Kidney epithelial cell (primary cell): ENCODE measurements at regions not wholly inside any gene's neighbourhood (a gene's known extent, or its start where the extent isn't known, plus 50 kb on each side); places are given as distances from the start of the nearest gene placed in this dataset.
"Not testable (repeated sequence)": the region's sequence is repeated elsewhere in the genome, so short reads cannot be mapped to it uniquely, and the experiment has no call there.

ENCODE experiments used
- DNase-seq: peaks from one replicate; pipeline ENCODE4 v3.0.0-alpha.2; 2010; ENCODE audit warnings: low read depth
- H3K27me3 ChIP-seq: 2 replicates; pipeline ENCODE4 v1.6.0; 2011; ENCODE audit warnings: low read length; ENCODE audit not compliant: control insufficient read depth, insufficient read depth
- H3K36me3 ChIP-seq: 2 replicates; pipeline ENCODE4 v1.5.1; 2011; ENCODE audit warnings: low read length; ENCODE audit not compliant: control insufficient read depth, insufficient read depth
- H3K4me3 ChIP-seq: 2 replicates; pipeline ENCODE4 v1.5.1; 2011; ENCODE audit warnings: low read depth, mild to moderate bottlenecking, control low read depth, low read length
- CTCF ChIP-seq: IDR thresholded peaks from 2 replicates; pipeline ENCODE4 v1.5.1; 2011; ENCODE audit warnings: mild to moderate bottlenecking, moderate library complexity, low read length, control low read depth, inconsistent platforms; ENCODE audit not compliant: insufficient read depth, poor library complexity, severe bottlenecking

DNA sequence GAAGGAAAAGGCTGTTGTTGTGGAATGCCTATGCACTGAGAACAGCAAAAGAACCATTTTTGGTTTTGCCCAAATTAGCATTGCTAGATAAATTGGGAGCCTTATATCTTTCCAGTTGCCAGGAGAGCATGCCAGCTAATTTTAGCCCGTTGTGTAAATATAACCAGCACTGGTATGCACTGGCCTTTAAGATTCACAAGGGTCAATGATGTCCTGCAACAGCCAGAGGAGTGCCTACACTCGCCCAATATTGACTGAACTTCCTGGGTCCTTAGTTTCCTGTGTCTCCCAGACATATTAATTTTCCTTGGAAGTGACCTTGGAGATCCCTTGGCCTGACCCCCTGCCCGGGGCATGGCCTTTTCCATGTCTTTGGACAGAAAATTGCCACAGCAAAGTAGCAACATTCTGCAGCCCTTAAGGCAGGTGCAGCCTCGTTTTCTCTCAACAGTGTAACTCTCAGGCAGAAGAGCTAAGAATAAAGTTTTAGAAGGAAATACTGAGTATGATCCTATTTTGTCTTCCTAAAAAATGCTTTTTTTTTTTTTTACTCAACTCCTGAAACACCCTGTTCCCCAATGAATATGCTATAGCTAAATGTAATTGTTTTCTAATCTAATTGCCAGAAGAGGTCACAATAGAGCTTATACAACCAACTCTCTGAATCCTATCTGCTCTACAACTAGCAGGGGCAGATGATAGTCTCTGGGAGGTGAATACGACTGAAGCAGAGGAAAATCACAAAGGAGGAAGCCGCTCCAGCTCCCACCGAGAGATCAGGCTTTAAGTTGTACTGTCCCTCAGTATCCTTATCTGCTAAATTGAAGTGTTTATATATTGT lies 131.9 kb upstream of the PCGF5 start:
- no peak for TF ChIP-seq CTCF
- DNase-seq = no peak
- Histone ChIP-seq H3K4me3 (no peak overlapping the region), H3K36me3 (no peaks in the 10 kb centered on the region), H3K27me3 (no peaks in the 10 kb centered on the region)

DNA sequence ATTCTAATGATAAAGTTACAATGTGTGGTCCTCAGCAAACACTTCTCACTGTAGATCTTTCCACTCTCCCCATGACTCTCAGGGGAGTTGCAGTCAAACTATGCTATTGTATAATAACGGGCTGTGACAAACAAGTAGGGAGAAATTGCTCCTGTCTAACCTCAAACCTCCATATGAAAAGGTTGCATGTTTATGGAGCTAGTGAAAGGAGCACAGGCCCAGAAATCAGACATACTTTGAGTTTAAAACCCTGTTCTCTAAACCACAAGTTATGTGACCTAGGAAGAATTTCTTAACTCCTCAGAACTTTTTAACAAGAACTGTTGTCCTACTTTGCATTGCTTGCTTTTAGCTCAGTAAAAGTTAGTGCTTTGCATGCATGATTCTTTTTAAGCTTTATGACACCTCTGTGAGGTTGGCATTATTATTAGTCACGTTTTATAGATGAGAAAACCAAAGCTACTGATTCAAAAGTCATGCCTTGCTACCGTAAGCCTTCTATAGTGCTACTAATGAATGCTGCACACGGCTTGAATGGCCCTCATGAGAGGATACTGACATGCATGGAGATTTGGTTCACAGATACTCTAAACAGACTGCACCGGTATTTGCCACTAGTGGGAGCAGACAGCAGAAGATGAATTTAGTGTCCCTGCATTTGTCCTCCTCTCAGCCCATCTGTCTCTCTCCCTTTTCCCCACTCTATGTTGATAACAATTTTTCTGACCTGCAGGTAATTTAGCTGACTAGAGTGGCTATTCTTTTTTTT lies 129.5 kb upstream of the PCGF5 start:
- peak; percentile 6 for TF ChIP-seq CTCF
- Histone ChIP-seq H3K4me3 (no peak overlapping the region), H3K27me3 (no peaks in the 10 kb centered on the region), H3K36me3 (no peaks in the 10 kb centered on the region)
- no peak for DNase-seq

- Histone ChIP-seq H3K36me3 (no peaks in the 10 kb centered on the region), H3K27me3 (no peaks in the 10 kb centered on the region), H3K4me3 (no peak overlapping the region)
- no peak for TF ChIP-seq CTCF
- DNase-seq = no peak
Observed at GRCh38 chr10:91091780-91092179, 128.7 kb upstream of the PCGF5 start.

- TF ChIP-seq CTCF = no peak
- H3K36me3 ChIP-seq = no peaks in the 10 kb centered on the region
- no peak for DNase-seq
- H3K4me3 ChIP-seq = no peak overlapping the region
- no peaks in the 10 kb centered on the region for H3K27me3 ChIP-seq
Observed at GRCh38 chr10:91096274-91096673, 124.2 kb upstream of the PCGF5 start.

DNA sequence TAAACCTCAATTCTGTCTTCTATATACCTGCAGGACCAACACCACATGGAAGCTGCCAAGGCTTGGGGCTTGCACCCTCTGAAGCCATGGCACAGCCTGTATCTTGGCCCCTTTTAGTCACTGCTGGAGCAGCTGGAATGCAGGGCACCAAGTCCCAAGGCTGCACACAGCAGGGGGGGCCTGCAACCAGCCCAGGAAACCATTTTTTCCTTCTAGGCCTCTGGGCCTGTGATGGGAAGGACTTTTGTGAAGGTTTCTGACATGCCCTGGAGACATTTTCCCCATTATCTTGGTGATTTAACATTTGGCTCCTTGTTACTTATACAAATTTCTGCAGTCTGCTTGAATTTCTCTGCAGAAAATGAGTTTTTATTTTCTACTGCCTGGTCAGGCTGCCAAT lies 123.2 kb upstream of the PCGF5 start:
- TF ChIP-seq CTCF = no peak
- DNase-seq = no peak
- H3K36me3 ChIP-seq = no peaks in the 10 kb centered on the region
- H3K27me3 ChIP-seq = no peaks in the 10 kb centered on the region
- no peak overlapping the region for H3K4me3 ChIP-seq

DNA sequence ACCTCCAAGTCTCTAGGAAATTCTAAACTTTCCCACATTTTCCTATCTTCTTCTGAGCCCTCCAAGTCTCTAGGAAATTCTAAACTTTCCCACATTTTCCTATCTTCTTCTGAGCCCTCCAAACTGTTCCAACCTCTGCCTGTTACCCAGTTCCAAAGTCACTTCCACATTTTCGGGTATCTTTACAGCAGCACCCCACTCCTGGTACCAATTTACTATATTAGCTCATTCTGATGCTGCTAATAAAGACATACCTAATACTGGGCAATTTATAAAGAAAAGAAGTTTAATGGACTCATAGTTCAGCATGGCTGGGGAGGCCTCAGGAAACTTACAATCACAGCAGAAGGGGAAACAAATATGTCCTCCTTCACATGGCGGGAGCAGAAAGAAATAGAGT lies 122.4 kb upstream of the PCGF5 start:
- DNase-seq, H3K4me3 ChIP-seq, H3K27me3 ChIP-seq, H3K36me3 ChIP-seq: not testable (repeated sequence)
